ENCODE measurements at regions not wholly inside any gene's neighbourhood (a gene's known extent, or its start where the extent isn't known, plus 50 kb on each side); places are given as distances from the start of the nearest gene placed in this dataset.

DNA sequence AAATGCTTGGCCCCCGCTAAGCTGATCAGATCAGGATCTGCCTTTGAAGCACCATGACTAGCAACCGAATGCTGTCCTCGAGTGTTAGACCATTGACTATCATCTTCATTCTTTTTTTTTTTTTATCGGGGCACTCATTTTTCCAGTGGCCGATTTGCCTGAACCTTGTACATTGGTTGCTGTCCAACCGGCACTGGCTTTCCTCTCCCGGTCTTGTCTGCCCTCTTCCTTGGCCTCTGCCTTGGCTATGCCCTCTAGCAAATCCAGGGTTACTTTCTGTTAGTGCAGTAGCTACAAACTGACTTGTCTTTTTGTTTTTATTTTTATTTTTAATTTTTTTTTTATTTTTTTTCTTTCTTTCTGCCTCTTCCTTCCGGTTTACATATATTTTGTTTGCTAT is 102.3 kb downstream of the ALG10 start:
- Histone ChIP-seq H3K4me3 (no peak overlapping the region), H4K20me1 (ENCODE audit: control insufficient read depth, insufficient read depth) (no peaks in the 10 kb centered on the region), H3K27ac (ENCODE audit: control insufficient read depth, insufficient read depth) (no peak overlapping the region), H3K9me3 (replicated peaks; ENCODE audit: control insufficient read depth, insufficient read depth, low read length) (no peaks in the 10 kb centered on the region), H3K4me1 (ENCODE audit: control insufficient read depth, insufficient read depth, low read length) (no peaks in the 10 kb centered on the region), H3K9ac (ENCODE audit: control insufficient read depth, insufficient read depth, low read length) (no peak overlapping the region), H3K27me3 (replicated peaks in 1 of 2; ENCODE audit: control insufficient read depth in 2 of 2, insufficient read depth in 2 of 2, low read length in 1 of 2) (no peaks in the 10 kb centered on the region), H3K4me2 (ENCODE audit: control insufficient read depth, insufficient read depth) (no peak overlapping the region), H3K36me3 (ENCODE audit: control insufficient read depth in 2 of 2, insufficient read depth in 2 of 2, low read length in 1 of 2) (no peaks in the 10 kb centered on the region), H2AFZ (ENCODE audit: control insufficient read depth, low read depth, low read length) (no peak overlapping the region), H3K79me2 (ENCODE audit: control insufficient read depth, insufficient read depth, low read length) (no peaks in the 10 kb centered on the region)
- no peak for ATAC-seq
- ChIA-PET SMC1A (ENCODE audit: uncharacterized antibody, unreplicated experiment) (interaction anchor here (0.9 kb wide), 1 partner anchor 94 kb away, joined by 3 read pairs; no protein-coding TSS in a partner anchor), POLR2A (no interaction called here), RAD21 (ENCODE audit: unreplicated experiment) (interaction anchor here (0.9 kb wide), 1 partner anchor 96 kb away, joined by 3 read pairs; no protein-coding TSS in a partner anchor), CTCF (interaction anchor here (0.7 to 1.0 kb wide), 3 partner anchors 16 to 1370 kb away, joined by 3 to 4 read pairs (median 4); no protein-coding TSS in a partner anchor)
- no peak for FAIRE-seq
- WGBS (ENCODE audit: insufficient coverage, insufficient replicate concordance, low lambda C conversion rate, missing lambda C conversion rate) = 81% methylated on average over 6 of the region's 8 CpGs
- in situ Hi-C loops (cut with MboI) (loop anchor here (5.0 to 25.0 kb wide), 2 partner anchors 93 to 238 kb away; no protein-coding TSS in a partner anchor), intact Hi-C loops (cut with micrococcal nuclease; ENCODE audit: unreplicated experiment) (loop anchor here (5.0 kb wide), 1 partner anchor 87 kb away; no protein-coding TSS in a partner anchor)
- BruUV-seq (replicated peaks) = no TSS peak
- TF ChIP-seq SPI1 (IDR thresholded peaks at IDR 0.05; ENCODE audit: borderline replicate concordance, insufficient read depth, low read depth, low read length) (no peak), KLF5 (IDR thresholded peaks at IDR 0.05; ENCODE audit: partially characterized antibody) (no peak), ZNF217 (IDR thresholded peaks at IDR 0.05) (no peak), FOXK2 (IDR thresholded peaks at IDR 0.05) (no peak)
- TF ChIP-seq, protein P1, sequence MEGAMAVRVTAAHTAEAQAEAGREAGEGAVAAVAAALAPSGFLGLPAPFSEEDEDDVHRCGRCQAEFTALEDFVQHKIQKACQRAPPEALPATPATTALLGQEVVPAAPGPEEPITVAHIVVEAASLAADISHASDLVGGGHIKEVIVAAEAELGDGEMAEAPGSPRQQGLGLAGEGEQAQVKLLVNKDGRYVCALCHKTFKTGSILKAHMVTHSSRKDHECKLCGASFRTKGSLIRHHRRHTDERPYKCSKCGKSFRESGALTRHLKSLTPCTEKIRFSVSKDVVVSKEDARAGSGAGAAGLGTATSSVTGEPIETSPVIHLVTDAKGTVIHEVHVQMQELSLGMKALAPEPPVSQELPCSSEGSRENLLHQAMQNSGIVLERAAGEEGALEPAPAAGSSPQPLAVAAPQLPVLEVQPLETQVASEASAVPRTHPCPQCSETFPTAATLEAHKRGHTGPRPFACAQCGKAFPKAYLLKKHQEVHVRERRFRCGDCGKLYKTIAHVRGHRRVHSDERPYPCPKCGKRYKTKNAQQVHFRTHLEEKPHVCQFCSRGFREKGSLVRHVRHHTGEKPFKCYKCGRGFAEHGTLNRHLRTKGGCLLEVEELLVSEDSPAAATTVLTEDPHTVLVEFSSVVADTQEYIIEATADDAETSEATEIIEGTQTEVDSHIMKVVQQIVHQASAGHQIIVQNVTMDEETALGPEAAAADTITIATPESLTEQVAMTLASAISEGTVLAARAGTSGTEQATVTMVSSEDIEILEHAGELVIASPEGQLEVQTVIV (IDR thresholded peaks at IDR 0.05; ENCODE audit: borderline replicate concordance, partially characterized antibody) = no peak
- no peak for DNase-seq (ENCODE audit: low read depth, low spot score)
